ENCODE measurements at regions not wholly inside any gene's neighbourhood (a gene's known extent, or its start where the extent isn't known, plus 50 kb on each side); places are given as distances from the start of the nearest gene placed in this dataset.

- no peak overlapping the region for H3K27ac ChIP-seq (ENCODE audit: low read depth, low read length)
- CTCF ChIA-PET: no interaction called here
- no peak overlapping the region for H3K4me3 ChIP-seq (ENCODE audit: low read depth, low read length)
- H3K27me3 ChIP-seq (ENCODE audit: control insufficient read depth, insufficient read depth, low read length): no peaks in the 10 kb centered on the region
- POLR2A ChIA-PET: no interaction called here
- H3K9me3 ChIP-seq (ENCODE audit: control insufficient read depth, insufficient read depth, low read length): peaks cover 10% of the 10 kb centered on the region
- TF ChIP-seq CTCF (IDR thresholded peaks at IDR 0.05; ENCODE audit: low read depth, low read length): no peak
- DNase-seq (ENCODE audit: low read depth, low spot score): no peak
Observed at GRCh38 chr16:55091871-55092230, 161.2 kb downstream of the IRX5 start.

- peaks cover 7% of the 10 kb centered on the region; the same call in 1 of the 2 replicates for H3K9me3 ChIP-seq (ENCODE audit: control insufficient read depth, insufficient read depth, low read length)
- ChIA-PET CTCF (no interaction called here), POLR2A (no interaction called here)
- no peaks in the 10 kb centered on the region for H3K27me3 ChIP-seq (ENCODE audit: control insufficient read depth, insufficient read depth, low read length)
- DNase-seq (ENCODE audit: low read depth, low spot score): no peak
- no peak overlapping the region for H3K27ac ChIP-seq (ENCODE audit: low read depth, low read length)
- no peak overlapping the region for H3K4me3 ChIP-seq (ENCODE audit: low read depth, low read length)
- TF ChIP-seq CTCF (IDR thresholded peaks at IDR 0.05; ENCODE audit: low read depth, low read length): no peak
Observed at GRCh38 chr16:55100100-55100499, 169.4 kb downstream of the IRX5 start.

- TF ChIP-seq CTCF (IDR thresholded peaks at IDR 0.05; ENCODE audit: low read depth, low read length): no peak
- ChIA-PET POLR2A (no interaction called here), CTCF (no interaction called here)
- DNase-seq (ENCODE audit: low read depth, low spot score): no peak
- no peak overlapping the region for H3K27ac ChIP-seq (ENCODE audit: low read depth, low read length)
- no peaks in the 10 kb centered on the region for H3K27me3 ChIP-seq (ENCODE audit: control insufficient read depth, insufficient read depth, low read length)
- H3K4me3 ChIP-seq (ENCODE audit: low read depth, low read length): no peak overlapping the region
- peaks cover 10% of the 10 kb centered on the region; the same call in 1 of the 2 replicates for H3K9me3 ChIP-seq (ENCODE audit: control insufficient read depth, insufficient read depth, low read length)
Observed at GRCh38 chr16:55101026-55101425, 170.4 kb downstream of the IRX5 start.

- no peak for TF ChIP-seq CTCF (IDR thresholded peaks at IDR 0.05; ENCODE audit: low read depth, low read length)
- H3K9me3 ChIP-seq (ENCODE audit: control insufficient read depth, insufficient read depth, low read length): peaks cover 16% of the 10 kb centered on the region; the same call in 1 of the 2 replicates
- POLR2A ChIA-PET: no interaction called here
- CTCF ChIA-PET: no interaction called here
- no peak overlapping the region for H3K4me3 ChIP-seq (ENCODE audit: low read depth, low read length)
- no peaks in the 10 kb centered on the region for H3K27me3 ChIP-seq (ENCODE audit: control insufficient read depth, insufficient read depth, low read length)
- no peak overlapping the region for H3K27ac ChIP-seq (ENCODE audit: low read depth, low read length)
- DNase-seq (ENCODE audit: low read depth, low spot score): no peak
Observed at GRCh38 chr16:55102077-55102476, 171.4 kb downstream of the IRX5 start.

- TF ChIP-seq CTCF (IDR thresholded peaks at IDR 0.05; ENCODE audit: low read depth, low read length): no peak
- H3K4me3 ChIP-seq (ENCODE audit: low read depth, low read length): no peak overlapping the region
- POLR2A ChIA-PET: no interaction called here
Observed at GRCh38 chr16:55102531-55102930, 171.9 kb downstream of the IRX5 start.

More at GRCh38 chr16:55102531-55102930, 171.9 kb downstream of the IRX5 start:
- DNase-seq (ENCODE audit: low read depth, low spot score): no peak
- Histone ChIP-seq H3K9me3 (ENCODE audit: control insufficient read depth, insufficient read depth, low read length) (peaks cover 16% of the 10 kb centered on the region; the same call in 1 of the 2 replicates), H3K27me3 (ENCODE audit: control insufficient read depth, insufficient read depth, low read length) (no peaks in the 10 kb centered on the region), H3K27ac (ENCODE audit: low read depth, low read length) (no peak overlapping the region)
- CTCF ChIA-PET: no interaction called here
